Posterior cingulate gyrus (tissue), 11 donors: ENCODE measurements at regions not wholly inside any gene's neighbourhood (a gene's known extent, or its start where the extent isn't known, plus 50 kb on each side); places are given as distances from the start of the nearest gene placed in this dataset.

ENCODE experiments used
- DNase-seq, 10 donors: peaks; one replicate each; pipeline versions ENCODE4 v3.0.0 to v3.0.0-alpha.2; 2020 to 2021; ENCODE audit warnings: mixed read lengths in 3 of 10
- intact Hi-C: fragments of 100-400 bp; cut with DNase I; formaldehyde crosslinking; loops from one replicate; pipeline ENCODE4 v1.15.1; 2023

DNA sequence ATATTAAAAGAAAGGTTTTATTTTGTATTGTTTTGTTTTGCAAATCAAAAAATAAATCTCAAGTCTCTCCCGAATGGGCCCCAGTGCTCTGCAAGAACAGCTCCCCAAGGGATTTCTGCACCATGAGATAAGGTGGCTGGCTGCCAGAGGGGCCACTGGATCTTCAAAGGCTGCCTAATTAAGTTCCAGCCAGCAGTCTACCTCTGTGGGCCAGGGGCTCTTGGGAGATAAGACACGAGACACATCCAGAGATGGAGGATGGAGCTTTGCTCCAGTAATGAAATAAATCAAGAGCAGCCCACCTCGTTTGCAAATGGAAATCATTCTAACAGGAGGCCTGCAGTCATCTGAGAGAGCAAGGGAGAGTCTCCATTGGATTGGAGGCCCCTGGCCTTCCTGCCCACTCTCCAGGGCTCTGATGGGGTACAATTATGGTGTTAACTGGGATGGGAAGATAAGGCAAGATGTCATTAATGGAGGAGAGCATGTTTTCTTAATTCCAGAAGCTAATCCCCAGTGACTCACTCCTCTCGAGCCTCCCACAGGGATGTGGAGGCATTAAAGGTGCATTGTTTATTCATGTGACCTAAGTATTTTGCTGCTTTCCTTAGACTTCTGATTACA is 155.2 kb upstream of the KAZN start:
- intact Hi-C loops = no loop called here
- peak in 1 of 10 donors; percentile 42 for DNase-seq

DNA sequence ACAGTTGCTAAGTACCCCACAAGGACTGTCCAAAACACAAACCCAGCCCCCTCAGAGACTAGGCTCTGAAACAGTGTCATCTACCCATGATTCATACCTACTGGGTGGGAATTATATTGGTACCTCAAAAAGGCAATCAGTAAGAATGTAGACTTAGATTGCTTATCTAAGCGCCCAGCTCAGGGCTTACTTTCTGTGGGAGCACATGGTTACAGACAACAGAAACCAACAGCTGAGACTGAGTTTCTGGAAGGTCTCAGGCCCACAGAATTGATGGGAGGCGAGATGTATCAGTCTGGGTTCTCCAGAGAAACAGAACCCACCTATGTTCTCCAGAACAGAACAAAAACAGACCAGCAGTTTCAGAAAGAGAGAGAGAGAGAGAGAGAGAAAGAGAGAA is 147.3 kb upstream of the KAZN start:
- DNase-seq = no peak
- intact Hi-C loops = no loop called here

DNA sequence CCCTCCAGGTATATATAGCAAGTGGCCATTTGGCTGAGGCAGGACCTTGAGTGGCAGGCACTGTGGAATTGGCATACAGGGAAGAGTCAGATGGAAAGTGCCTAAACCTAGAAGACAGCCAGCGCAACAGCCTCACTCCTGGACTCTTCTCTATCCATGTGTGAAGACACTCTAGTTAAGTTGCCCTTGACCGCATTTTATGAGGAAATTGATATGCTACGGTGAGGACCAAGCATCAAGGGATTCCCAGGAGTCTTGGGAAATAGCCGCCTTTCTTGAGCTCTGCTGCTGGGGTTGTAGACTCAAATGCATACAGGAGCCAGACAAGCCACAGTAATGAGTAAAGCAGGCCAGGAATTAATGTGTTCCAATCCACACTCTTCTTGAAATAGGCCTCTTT is 145.9 kb upstream of the KAZN start:
- no peak for DNase-seq
- intact Hi-C loops = no loop called here

DNA sequence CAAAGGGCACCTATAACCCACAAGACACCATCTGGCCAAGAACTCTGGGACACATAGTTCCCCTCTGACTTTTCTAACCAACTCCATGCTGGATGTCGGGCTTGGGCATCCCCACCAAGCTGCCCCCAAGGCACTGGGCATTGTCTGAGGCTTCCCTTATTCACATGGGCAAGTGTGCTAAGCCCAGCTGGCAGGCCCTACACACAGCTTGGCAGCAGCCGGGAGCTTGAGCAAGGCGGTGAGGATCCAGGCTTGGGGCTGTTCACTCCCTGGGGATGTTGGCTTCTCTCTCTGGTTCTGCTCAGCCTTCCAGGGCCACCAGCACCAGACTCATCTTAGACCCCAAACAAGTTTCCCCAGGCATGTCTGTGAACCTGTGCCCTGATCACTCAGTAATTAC is 138.3 kb upstream of the KAZN start:
- no peak for DNase-seq
- intact Hi-C loops = no loop called here

DNA sequence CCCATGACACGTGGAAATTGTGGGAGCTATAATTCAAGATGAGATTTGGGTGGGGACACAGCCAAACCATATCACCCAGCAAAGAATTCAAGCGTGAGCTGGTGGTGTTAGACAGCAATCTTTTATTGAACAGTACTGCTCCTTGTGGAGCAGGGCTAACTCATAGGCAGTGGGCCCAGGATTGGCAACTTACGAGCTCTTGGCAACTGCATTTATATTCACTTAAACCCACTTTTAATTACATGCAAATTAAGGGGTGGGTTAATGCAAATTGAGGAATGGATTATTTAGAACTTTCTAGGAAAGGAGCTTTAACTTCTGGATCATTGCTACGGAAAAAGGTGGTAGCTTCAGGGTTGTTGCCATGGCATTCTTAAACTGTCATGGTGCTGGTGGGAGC is 135.6 kb upstream of the KAZN start:
- no peak for DNase-seq

DNA sequence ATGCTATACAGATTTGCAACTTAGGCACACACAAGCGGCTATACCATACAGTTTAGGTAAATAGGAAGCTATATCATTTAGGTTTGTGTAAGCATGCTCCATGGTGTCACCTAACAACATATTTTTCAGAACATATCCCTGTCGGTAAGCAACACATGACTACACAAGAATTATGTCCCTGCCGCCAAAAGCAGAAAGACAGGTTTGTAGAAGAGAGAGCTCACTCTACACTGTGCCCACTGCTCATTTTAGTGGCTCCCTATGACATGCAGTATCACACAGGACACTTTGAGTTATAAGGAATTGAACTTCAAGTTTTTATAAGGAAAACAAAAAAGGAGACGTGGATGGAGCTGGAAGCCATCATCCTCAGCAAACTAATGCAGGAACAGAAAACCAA is 132.5 kb upstream of the KAZN start:
- DNase-seq = no peak
- intact Hi-C loops = no loop called here

More for the DNA sequence above, 135.6 kb upstream of the KAZN start:
- intact Hi-C loops = no loop called here

DNA sequence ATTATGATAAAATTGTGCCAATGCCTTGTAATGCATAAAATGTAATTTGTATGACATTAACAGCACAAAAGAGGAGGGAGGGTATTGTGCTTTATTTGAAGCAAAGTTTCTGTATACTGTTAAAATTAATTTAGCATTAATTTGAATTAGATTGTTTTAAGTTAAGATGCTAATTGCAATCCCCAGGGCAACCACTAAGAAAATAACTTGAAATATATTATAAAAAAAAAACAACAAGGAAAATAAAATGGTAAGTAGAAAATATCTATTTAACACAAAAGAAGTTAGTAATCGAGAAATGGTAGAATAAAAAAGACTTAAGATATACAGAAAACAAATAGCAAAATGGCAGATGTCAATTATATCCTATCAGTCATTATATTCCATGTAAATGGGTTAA is 131.4 kb upstream of the KAZN start:
- intact Hi-C loops = no loop called here
- no peak for DNase-seq

DNA sequence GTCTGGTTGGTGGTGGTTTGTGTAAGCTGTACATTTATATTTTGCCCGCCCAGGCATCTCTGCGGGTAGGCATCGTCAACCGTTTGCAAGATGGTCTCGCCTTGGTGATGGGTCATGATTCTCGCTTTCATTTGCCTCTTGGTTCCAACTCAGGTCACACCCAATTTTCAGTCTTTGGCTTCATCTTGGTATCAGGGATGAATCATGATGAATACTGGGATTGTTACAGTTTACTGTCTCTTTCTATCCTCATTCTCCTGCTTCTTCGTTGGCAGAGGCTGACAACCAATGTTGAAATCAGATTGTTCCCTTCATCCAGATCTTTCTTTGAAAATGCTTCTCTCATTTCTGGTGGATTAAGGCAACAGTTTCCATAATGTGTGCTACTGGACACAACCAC is 129.7 kb upstream of the KAZN start:
- intact Hi-C loops = no loop called here
- DNase-seq = no peak

DNA sequence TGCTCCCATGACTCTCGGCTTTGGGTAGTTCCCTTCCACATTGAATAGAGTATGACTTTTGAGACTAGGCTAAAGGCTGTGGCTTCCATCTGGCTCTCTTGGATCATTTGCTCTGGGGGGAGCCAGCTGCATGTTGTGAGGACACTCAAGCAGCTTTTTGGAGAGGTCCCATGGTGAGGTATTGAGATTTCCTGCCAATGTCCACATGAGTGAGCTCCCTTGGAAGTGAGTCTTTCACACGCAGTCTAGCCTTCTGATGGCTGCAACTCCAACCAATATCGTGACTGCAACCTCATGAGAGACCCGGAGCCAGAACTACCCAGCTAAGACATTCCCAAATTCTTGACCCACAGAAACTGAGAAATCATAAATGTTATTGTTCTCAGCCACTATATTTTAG is 127.7 kb upstream of the KAZN start:
- DNase-seq = no peak
- intact Hi-C loops = no loop called here

DNA sequence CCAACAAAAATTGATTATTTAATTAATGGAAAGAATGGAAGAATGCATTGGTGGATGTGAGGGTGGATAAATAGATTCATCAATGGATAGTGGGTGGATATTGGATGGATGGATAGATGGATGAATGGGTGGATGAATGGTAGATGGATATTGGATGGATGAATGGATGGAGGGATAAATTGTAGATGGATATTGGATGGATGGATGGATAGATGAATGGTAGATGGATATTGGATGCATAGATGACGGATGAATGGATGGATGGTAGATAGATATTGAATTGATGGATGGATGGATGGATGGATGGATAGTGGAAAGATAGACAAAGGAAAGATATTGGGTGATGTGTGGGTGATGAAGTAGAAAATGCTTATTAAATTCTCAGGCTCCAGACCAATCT is 123.6 kb upstream of the KAZN start:
- intact Hi-C loops = no loop called here
- DNase-seq = no peak

DNA sequence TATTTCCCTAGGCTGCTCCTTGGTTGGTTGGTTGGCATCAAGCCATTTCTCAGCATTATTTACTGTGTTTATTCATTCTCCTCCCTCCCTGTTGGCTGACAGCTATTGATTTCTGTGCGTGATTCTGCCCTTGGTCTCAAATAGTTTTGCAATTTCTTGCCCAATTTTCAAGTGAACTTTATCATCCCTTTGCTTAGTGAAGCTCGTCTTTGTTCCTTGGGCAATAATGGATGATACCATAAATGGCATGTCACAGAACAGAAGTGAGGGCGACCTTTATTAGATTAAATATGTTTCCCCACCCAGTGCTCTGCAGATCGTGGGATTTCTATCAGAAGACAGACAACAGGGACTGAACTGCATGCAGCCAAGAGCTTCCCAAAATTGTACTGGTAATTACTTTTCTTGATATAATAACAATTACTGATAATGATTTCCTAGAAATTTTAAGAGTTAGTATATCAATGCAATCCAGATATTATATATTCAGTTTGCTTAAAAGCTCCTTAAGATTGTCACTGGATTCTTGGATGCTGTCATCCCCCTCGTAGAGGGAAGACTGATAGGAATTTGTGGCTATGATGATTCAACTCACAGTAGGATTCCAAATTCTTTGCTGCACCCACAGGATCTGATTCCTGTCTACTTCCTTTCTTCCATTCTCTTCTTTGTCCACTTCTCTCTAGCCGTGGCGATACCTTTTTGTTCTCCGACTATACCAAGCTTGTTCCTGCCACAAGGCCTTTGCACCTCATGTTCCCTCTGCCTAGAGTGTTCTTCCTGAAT is 122.1 kb upstream of the KAZN start:
- DNase-seq = no peak
- intact Hi-C loops = no loop called here

DNA sequence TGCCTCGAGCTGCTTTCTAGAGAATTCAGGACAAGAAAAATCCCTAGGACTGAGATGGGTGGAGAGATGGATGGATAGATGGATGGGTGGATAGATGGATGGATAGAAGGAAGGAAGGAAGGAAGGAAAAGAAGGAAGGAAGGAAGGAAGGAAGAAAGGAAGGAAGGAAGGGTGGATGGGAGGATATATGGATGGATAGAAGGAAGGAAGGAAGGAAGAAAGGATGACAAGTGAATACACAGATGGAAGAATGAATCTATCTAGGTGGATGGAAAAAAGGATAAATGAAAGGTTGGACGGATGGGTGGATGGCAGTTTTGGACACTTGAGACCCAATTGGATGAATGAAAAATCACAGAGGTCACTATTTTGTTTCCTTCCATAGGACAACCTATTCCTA is 120.4 kb upstream of the KAZN start:
- intact Hi-C loops = no loop called here

DNA sequence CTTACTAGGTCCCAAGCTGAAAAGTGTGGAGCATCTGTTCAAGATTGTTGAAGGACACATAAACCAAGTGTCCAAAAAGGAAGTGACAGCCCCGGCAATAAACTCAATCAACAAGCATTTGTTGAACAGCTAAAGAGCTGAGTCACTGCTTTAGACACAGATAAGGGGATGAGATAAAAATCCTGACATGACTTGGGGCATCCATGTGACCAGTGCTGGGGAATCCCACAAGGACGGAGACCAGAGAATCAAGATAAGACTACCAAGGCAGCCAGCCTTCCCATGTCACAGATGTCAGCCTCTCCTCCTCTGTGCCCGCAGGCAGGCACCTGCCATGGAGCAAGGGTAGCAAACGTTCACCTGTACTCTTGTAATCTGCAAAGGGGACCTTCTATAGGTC is 118.6 kb upstream of the KAZN start:
- intact Hi-C loops = no loop called here
- DNase-seq = no peak

More for the DNA sequence above, 120.4 kb upstream of the KAZN start:
- no peak for DNase-seq

DNA sequence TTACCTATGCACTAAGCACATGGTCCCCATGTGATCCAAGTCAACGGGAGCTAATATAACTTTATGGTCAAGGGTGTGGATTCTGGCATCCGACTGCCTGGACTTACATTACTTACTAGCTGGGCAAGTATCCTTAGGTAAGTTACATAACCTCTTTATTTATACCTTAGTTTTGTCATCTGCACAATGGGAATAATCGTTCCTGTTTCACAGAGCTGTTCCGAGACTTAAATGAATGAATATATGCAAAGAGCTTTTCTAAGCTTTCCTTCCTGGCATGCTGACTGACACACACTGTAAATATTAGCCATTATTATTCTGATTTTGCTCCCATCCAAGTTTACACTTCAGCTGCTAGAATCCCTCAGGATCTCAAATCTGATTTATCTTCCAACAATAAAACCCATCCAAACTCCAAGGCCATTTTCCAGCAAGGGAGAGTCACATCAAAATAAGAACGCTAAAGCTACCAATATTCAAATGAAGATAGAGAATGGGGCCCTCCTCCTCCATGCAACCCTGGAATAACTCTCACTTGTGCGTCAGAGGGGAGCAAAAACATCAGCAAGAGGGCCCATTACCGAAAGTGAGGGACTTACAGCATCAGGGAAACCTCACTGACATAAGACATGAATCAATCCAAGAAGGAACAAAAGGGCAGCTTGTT is 115.6 kb upstream of the KAZN start:
- DNase-seq = no peak

DNA sequence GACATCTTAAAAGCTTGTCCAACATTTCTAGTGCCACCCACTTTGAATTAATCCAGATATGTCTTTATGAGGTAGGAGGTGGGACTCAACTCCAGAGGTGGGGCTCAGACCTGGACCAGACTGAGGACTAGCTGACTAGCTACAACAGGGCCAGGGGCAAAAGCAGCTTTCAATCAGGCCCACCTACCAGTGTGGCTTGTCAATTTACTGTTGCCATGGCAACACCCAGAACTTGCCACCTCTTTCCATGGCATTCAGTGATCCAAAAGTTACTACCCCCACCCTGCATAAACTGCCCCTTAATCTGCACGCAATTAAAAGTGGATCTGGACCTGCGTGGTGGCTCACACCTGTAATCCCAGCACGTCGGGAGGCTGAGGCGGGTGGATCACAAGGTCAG is 113.2 kb upstream of the KAZN start:
- intact Hi-C loops = no loop called here
- no peak for DNase-seq

More for the DNA sequence above, 115.6 kb upstream of the KAZN start:
- intact Hi-C loops = no loop called here

DNA sequence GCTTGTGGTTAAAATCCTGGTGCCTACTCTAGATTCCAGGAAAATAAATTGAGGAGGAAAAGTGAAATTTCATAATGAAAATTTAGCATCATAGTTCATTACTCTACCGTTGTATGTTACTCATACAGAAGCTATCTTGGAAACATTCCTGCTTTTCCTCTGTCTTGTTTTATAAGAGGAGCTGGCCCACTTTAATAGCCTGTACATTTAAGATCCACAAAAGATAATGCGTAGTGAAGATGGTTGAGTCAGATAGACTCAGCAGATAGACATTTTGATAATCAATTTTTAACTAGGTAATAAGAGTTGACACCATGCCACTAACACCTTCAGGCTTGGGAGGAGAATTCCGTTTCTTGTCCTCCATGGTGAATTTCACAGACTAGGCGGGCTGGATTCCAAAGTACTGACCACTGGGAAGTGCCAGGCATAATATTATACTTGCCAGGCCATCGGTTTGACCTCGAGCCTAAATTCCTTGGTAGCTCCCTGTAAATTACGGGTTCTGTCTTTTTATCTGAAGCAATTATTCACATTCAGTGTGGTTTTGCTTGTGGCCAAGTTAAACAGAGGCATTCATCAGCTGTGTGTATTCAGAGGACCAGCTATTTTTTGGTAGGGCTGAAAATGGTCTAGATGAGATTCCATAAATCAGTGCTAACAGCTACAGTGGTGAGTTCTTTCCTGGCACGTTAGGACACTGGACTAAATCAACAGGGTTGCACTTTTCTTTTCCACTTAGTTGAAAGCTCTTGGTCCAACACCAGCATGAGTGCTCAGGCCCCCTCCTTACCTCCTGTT is 111.9 kb upstream of the KAZN start:
- DNase-seq = no peak
- intact Hi-C loops = no loop called here

DNA sequence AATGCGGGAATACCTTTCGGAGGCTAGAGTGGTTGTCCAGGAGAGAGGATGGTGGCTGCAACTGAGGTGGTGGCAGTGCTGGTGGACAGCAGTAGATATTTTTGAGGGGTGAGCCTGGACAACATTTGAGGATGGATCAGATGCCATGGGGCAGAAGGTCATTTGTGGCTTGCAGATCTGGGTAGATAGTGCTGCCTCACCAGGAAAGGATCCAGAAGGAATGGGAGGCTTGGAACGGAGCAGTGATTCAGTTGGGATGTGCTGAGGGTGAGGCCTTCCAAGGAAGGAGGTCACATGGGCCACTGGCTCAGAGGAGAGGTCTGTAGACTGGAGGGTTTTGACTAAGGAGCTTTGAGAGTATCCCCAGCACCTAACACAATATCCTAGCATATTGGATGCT is 110.8 kb upstream of the KAZN start:
- DNase-seq = no peak
- intact Hi-C loops = no loop called here

DNA sequence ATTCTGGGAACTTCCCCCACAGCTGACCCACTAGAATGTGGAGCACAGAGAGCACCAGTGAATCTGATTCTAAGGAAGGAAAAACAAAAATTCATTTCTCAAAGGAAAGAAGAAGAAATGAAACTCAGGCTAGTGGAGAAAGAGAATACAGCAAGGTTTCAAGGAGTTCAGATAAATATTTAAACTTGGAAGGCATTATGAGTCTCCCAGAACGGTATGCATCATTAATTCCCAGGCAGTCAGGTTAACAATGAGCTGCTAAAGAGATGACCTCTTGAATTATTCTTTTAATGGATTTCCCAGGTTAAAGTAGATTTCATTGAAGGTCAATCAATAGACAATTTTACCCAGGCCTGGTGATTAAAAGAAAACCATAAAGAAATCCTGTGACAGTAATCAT is 103.6 kb upstream of the KAZN start:
- intact Hi-C loops = no loop called here
- no peak for DNase-seq

DNA sequence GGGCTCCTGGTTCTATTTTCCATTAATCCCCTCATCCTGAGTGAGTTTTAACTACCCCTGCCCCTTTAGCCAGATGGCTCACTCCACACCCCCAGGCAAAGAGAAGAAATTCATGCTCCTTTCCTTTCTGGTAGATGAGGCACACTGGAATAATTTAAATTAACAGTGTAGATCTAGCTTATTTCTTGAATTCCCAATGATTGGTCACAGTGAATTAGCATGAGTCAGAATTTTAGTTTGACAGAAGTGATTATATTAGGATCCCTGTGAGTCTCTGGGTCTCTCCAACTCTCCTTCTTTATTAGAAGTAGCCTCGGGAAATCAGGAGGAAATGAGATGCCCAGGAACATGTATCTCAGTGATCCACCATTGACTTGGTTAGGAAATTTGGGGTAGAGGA is 103.1 kb upstream of the KAZN start:
- DNase-seq = no peak

DNA sequence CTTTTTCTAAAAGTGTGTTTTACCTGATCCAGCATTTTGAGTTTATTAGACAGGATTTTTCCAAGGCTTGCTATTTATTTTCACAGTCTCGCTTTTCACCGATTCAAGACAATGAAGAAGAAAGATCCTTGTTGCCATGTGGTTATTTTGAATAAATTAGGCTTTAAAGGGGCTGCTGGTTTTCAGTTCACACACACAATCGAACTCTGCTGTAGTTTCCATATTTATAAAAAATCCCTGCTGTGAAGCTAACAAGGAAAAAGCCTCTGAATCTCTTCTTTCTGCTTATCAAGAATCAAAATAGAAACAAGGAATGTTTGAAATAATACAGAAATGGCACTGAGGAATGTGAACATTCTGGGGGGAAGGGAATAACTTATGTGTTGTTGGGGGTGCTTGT is 102.5 kb upstream of the KAZN start:
- intact Hi-C loops = no loop called here
- no peak for DNase-seq

More for the DNA sequence above, 103.1 kb upstream of the KAZN start:
- intact Hi-C loops = no loop called here

DNA sequence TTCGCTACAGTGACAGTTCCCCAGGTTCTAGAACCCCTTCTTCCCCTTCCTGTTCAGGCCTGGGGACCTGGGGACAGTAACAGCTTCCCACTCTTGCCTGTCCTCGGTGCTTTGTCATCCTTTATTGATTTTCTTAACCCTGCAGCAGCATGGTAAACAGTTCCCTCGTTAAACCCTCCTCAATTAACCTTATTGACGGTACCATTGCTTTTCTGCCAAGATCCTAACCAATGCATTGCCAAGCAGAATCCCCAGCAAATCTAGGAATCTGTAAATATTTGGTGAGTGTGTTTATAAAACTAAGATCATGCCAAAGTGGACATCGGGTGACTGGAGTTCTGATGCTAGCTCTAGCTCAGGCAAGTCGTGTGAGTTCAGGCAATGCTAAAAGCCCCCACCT is 99.6 kb upstream of the KAZN start:
- no peak for DNase-seq
- intact Hi-C loops = no loop called here
